Osteocyte (in vitro differentiated cells): ENCODE measurements at regions not wholly inside any gene's neighbourhood (a gene's known extent, or its start where the extent isn't known, plus 50 kb on each side); places are given as distances from the start of the nearest gene placed in this dataset.
"Not testable (repeated sequence)": the region's sequence is repeated elsewhere in the genome, so short reads cannot be mapped to it uniquely, and the experiment has no call there.

Experiments
- DNase-seq: peaks from one replicate; pipeline ENCODE4 v3.0.0; 2021; ENCODE audit warnings: mixed read lengths; ENCODE audit not compliant: unreplicated experiment; ENCODE audit errors: extremely low spot score
- H3K27ac Mint-ChIP-seq: one replicate; pipeline ENCODE4 v1.8.0; 2021; ENCODE audit warnings: mild to moderate bottlenecking, mixed read lengths; ENCODE audit not compliant: unreplicated experiment
- H3K27me3 Mint-ChIP-seq: one replicate; pipeline ENCODE4 v1.8.0; 2021; ENCODE audit warnings: mixed read lengths; ENCODE audit not compliant: unreplicated experiment
- H3K36me3 Mint-ChIP-seq: one replicate; pipeline ENCODE4 v1.8.0; 2021; ENCODE audit warnings: mixed read lengths; ENCODE audit not compliant: unreplicated experiment
- H3K4me1 Mint-ChIP-seq: one replicate; pipeline ENCODE4 v1.8.0; 2021; ENCODE audit warnings: mixed read lengths; ENCODE audit not compliant: unreplicated experiment
- H3K4me3 Mint-ChIP-seq: one replicate; pipeline ENCODE4 v1.8.0; 2021; ENCODE audit warnings: mild to moderate bottlenecking, moderate library complexity, mixed read lengths; ENCODE audit not compliant: unreplicated experiment
- H3K9me3 Mint-ChIP-seq: one replicate; pipeline ENCODE4 v1.8.0; 2021; ENCODE audit warnings: mixed read lengths; ENCODE audit not compliant: unreplicated experiment
- CTCF ChIP-seq: fragments of 200-600 bp; sonication (generic); IDR thresholded peaks from 2 replicates; pipeline ENCODE4 v1.5.0; 2021; ENCODE audit warnings: antibody characterized with exemption, mild to moderate bottlenecking, moderate library complexity

- Mint-ChIP-seq H3K4me1 (no peaks in the 10 kb centered on the region), H3K4me3 (no peak overlapping the region), H3K27me3 (peaks cover 5% of the 10 kb centered on the region), H3K27ac (no peak overlapping the region), H3K36me3 (no peaks in the 10 kb centered on the region), H3K9me3 (peaks cover 4% of the 10 kb centered on the region)
- no peak for TF ChIP-seq CTCF
- DNase-seq = no peak
Measured at GRCh38 chr2:220767591-220768255, 804.4 kb downstream of the EPHA4 start.

GRCh38 chr2:220775856-220776488 is 796.1 kb downstream of the EPHA4 start:
- Mint-ChIP-seq H3K27ac (no peak overlapping the region), H3K27me3 (no peaks in the 10 kb centered on the region), H3K4me3 (no peak overlapping the region), H3K9me3 (peaks cover 9% of the 10 kb centered on the region), H3K4me1 (peaks cover 18% of the 10 kb centered on the region), H3K36me3 (no peaks in the 10 kb centered on the region)
- no peak for TF ChIP-seq CTCF
- no peak for DNase-seq

GRCh38 chr2:220779076-220779475 is 793.0 kb downstream of the EPHA4 start:
- H3K27ac Mint-ChIP-seq, DNase-seq, H3K27me3 Mint-ChIP-seq, H3K36me3 Mint-ChIP-seq, H3K4me3 Mint-ChIP-seq, H3K9me3 Mint-ChIP-seq: not testable (repeated sequence)
- H3K4me1 Mint-ChIP-seq = peaks cover 25% of the 10 kb centered on the region

DNA sequence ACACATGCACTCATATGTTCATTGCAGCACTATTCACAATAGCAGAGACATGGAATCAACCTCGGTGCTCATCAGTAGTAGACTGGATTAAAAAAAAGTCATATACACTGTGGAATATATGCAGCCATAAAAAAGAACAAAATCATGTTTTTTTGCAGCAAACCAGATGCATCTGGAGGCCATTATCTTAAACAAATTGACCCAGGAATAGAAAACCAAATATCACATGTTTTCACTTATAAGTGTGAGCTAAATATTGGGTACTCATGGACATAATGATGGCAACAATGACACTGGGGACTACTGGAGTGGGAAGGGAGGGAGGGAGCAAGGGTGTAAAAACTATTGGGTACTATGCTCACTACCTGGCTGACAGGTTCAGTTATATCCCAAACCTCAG is 792.6 kb downstream of the EPHA4 start:
- Mint-ChIP-seq H3K27me3 (no peaks in the 10 kb centered on the region), H3K36me3 (no peaks in the 10 kb centered on the region), H3K4me3 (no peak overlapping the region), H3K27ac (no peak overlapping the region), H3K9me3 (peaks cover 9% of the 10 kb centered on the region), H3K4me1 (peaks cover 25% of the 10 kb centered on the region)
- no peak for DNase-seq
- no peak for TF ChIP-seq CTCF

- DNase-seq = no peak
- no peaks in the 10 kb centered on the region for H3K36me3 Mint-ChIP-seq
- peak overlapping the region; percentile 46 for H3K27ac Mint-ChIP-seq
- H3K4me1 Mint-ChIP-seq = peaks cover 25% of the 10 kb centered on the region
- H3K4me3 Mint-ChIP-seq = no peak overlapping the region
- TF ChIP-seq CTCF = no peak
- peaks cover 9% of the 10 kb centered on the region for H3K9me3 Mint-ChIP-seq
- H3K27me3 Mint-ChIP-seq = no peaks in the 10 kb centered on the region
Measured at GRCh38 chr2:220779931-220780330, 792.2 kb downstream of the EPHA4 start.
